HepG2 (cell line): ENCODE measurements at regions not wholly inside any gene's neighbourhood (a gene's known extent, or its start where the extent isn't known, plus 50 kb on each side); places are given as distances from the start of the nearest gene placed in this dataset.

ENCODE experiments used
- CBX2 ChIP-seq, 2 experiments: fragments of 200-600 bp in 1 of 2; sonication (generic); formaldehyde crosslinking in 1 of 2; IDR thresholded peaks; 2 replicates each; pipeline versions ENCODE4 v1.7.0 to v1.8.1; 2018 to 2022; ENCODE audit warnings: low read depth in 2 of 2, low read length in 1 of 2, mild to moderate bottlenecking in 1 of 2, missing genetic modification reagents in 1 of 2
- MEF2D ChIP-seq: sonication (generic); formaldehyde crosslinking; IDR thresholded peaks from 2 replicates; pipeline ENCODE4 v1.5.1; 2020; ENCODE audit warnings: mild to moderate bottlenecking, missing genetic modification reagents
- PAWR ChIP-seq: sonication (generic); formaldehyde crosslinking; IDR thresholded peaks from 2 replicates; pipeline ENCODE4 v1.4.0; 2020; ENCODE audit warnings: missing genetic modification reagents, mild to moderate bottlenecking, borderline replicate concordance
- POLR2G ChIP-seq: fragments of 200-400 bp; formaldehyde crosslinking; IDR thresholded peaks from 2 replicates; pipeline ENCODE4 v1.6.1; 2018; ENCODE audit warnings: mild to moderate bottlenecking, low read depth, low read length, moderate library complexity
- ZBTB7A ChIP-seq: sonication (generic); formaldehyde crosslinking; IDR thresholded peaks from 2 replicates; pipeline ENCODE4 v1.8.0; 2022; ENCODE audit warnings: mild to moderate bottlenecking, missing genetic modification reagents
- ZFP37 ChIP-seq: sonication (generic); formaldehyde crosslinking; IDR thresholded peaks from 2 replicates; pipeline ENCODE4 v1.4.0; 2020; ENCODE audit warnings: missing genetic modification reagents, borderline replicate concordance
- ZGPAT ChIP-seq: IDR thresholded peaks from 2 replicates; pipeline ENCODE4 v1.6.1; 2016; ENCODE audit warnings: mild to moderate bottlenecking
- ZNF260 ChIP-seq: sonication (generic); formaldehyde crosslinking; IDR thresholded peaks from 2 replicates; pipeline ENCODE4 v1.4.0; 2020; ENCODE audit warnings: missing genetic modification reagents, low read depth, mild to moderate bottlenecking, borderline replicate concordance
- ZNF367 ChIP-seq: sonication (generic); formaldehyde crosslinking; IDR thresholded peaks from 2 replicates; pipeline ENCODE4 v1.4.0; 2020; ENCODE audit warnings: missing genetic modification reagents, borderline replicate concordance
- ZNF513 ChIP-seq: sonication (generic); formaldehyde crosslinking; conservative IDR thresholded peaks from 2 replicates; pipeline ENCODE4 v1.5.0; 2020; ENCODE audit warnings: missing genetic modification reagents
- ZNF576 ChIP-seq: sonication (generic); formaldehyde crosslinking; IDR thresholded peaks from 2 replicates; pipeline ENCODE4 v1.4.0; 2020; ENCODE audit warnings: mild to moderate bottlenecking, missing genetic modification reagents
- ZNF605 ChIP-seq: sonication (generic); formaldehyde crosslinking; IDR thresholded peaks from 2 replicates; pipeline ENCODE4 v1.8.0; 2022; ENCODE audit warnings: mild to moderate bottlenecking, missing genetic modification reagents
- ZNF646 ChIP-seq: sonication (generic); formaldehyde crosslinking; IDR thresholded peaks from 2 replicates; pipeline ENCODE4 v1.9.0; 2021; ENCODE audit warnings: mild to moderate bottlenecking, missing genetic modification reagents
- ZNF713 ChIP-seq: sonication (generic); formaldehyde crosslinking; IDR thresholded peaks from 2 replicates; pipeline ENCODE4 v1.4.0; 2020; ENCODE audit warnings: mild to moderate bottlenecking, missing genetic modification reagents
- ZSCAN5A ChIP-seq: sonication (generic); formaldehyde crosslinking; IDR thresholded peaks from 2 replicates; pipeline ENCODE4 v1.8.0; 2022; ENCODE audit warnings: mild to moderate bottlenecking, missing genetic modification reagents, borderline replicate concordance

- TF ChIP-seq ZNF605 (CRISPR knock-in tag): no peak
- no peak for TF ChIP-seq PAWR (CRISPR knock-in tag)
- peak; percentile 85; the same call in 1 of the 2 replicates for TF ChIP-seq ZSCAN5A (CRISPR knock-in tag)
- peak; percentile 98 for TF ChIP-seq ZGPAT
- no peak for TF ChIP-seq ZBTB7A (CRISPR knock-in tag)
- peak; percentile 70 for TF ChIP-seq MEF2D (CRISPR knock-in tag)
- no peak for TF ChIP-seq ZNF576 (CRISPR knock-in tag)
- no peak for TF ChIP-seq POLR2G
- no peak for TF ChIP-seq ZFP37
- TF ChIP-seq ZNF713 (CRISPR knock-in tag): no peak
- peak; percentile 57; the same call in 1 of the 2 replicates for TF ChIP-seq CBX2 (IDR thresholded peaks at IDR 0.05; ENCODE audit: low read depth, low read length)
- no peak; the same call in 1 of the 2 replicates for TF ChIP-seq CBX2 (CRISPR knock-in tag; IDR thresholded peaks at IDR 0.05; ENCODE audit: low read depth)
- TF ChIP-seq ZNF260 (CRISPR knock-in tag): no peak
- TF ChIP-seq ZNF513: no peak
- no peak for TF ChIP-seq ZNF367 (CRISPR knock-in tag)
- TF ChIP-seq ZNF646 (CRISPR knock-in tag): peak; percentile 40; the same call in 1 of the 2 replicates
These were observed 301.7 kb upstream of the IRX5 start (continued) for GRCh38 chr16:54628796-54629625.
